IMR-90 (cell line): ENCODE measurements at regions not wholly inside any gene's neighbourhood (a gene's known extent, or its start where the extent isn't known, plus 50 kb on each side); places are given as distances from the start of the nearest gene placed in this dataset.

Experiments used
- ATAC-seq: fragments of 200-7000 bp; cut with Tn5 transposase; 2 replicates; pipeline ENCODE4 v1.9.1; 2020; ENCODE audit warnings: low read depth, mild to moderate bottlenecking, moderate library complexity
- BruUV-seq: library from RNA; stranded (reverse); fragments of 400-500 nt; replicated peaks from 2 replicates; lab custom pipeline; 2021; lab: Mats Ljungman, UMichigan
- CTCF ChIA-PET: fragments of 300-600 bp; formaldehyde crosslinking; extraction: SDS; loops from one replicate; lab custom pipeline; 2021; ENCODE audit warnings: antibody characterized with exemption; lab: Yijun Ruan, JAX
- POLR2A ChIA-PET: fragments of 300-600 bp; sonication (Branson Sonifier 250); formaldehyde crosslinking; loops from one replicate; lab custom pipeline; 2022; ENCODE audit warnings: antibody characterized with exemption; ENCODE audit not compliant: unreplicated experiment; lab: Charles Lee
- DNase-seq: peaks from one replicate; pipeline ENCODE4 v3.0.0; 2013
- H2AFZ ChIP-seq: replicated peaks from 2 replicates; pipeline ENCODE3; 2013; ENCODE audit warnings: low read length, mild to moderate bottlenecking; ENCODE audit not compliant: poor library complexity
- H2AK5ac ChIP-seq: 2 replicates; pipeline ENCODE4 v1.6.1; 2013; ENCODE audit warnings: low read depth, low read length, inconsistent platforms
- H2AK9ac ChIP-seq: replicated peaks from 2 replicates; pipeline ENCODE3; 2013; ENCODE audit warnings: mild to moderate bottlenecking, low read depth, low read length, moderate library complexity; ENCODE audit not compliant: poor library complexity
- H2BK120ac ChIP-seq: 2 replicates; pipeline ENCODE4 v1.6.1; 2013; ENCODE audit warnings: low read depth, low read length, inconsistent platforms
- H2BK15ac ChIP-seq: 3 replicates; pipeline ENCODE4 v1.6.1; 2013; ENCODE audit warnings: low read depth, low read length, inconsistent platforms
- H2BK20ac ChIP-seq: 2 replicates; pipeline ENCODE4 v1.6.1; 2013; ENCODE audit warnings: low read depth, mild to moderate bottlenecking, inconsistent platforms, low read length, moderate library complexity
- H2BK5ac ChIP-seq: 2 replicates; pipeline ENCODE4 v1.6.1; 2013; ENCODE audit warnings: mild to moderate bottlenecking, low read depth, low read length, inconsistent platforms; ENCODE audit not compliant: poor library complexity, severe bottlenecking
- H3K14ac ChIP-seq: replicated peaks from 2 replicates; pipeline ENCODE4 v1.6.1; 2013; ENCODE audit warnings: low read depth, low read length, inconsistent platforms
- H3K18ac ChIP-seq: 2 replicates; pipeline ENCODE4 v1.6.1; 2013; ENCODE audit warnings: low read depth, low read length, control low read depth
- H3K23ac ChIP-seq: 2 replicates; pipeline ENCODE4 v1.6.1; 2013; ENCODE audit warnings: low read depth, low read length, inconsistent platforms
- H3K27ac ChIP-seq: 2 replicates; pipeline ENCODE4 v1.5.1; 2013; ENCODE audit warnings: mild to moderate bottlenecking, control low read depth, low read length; ENCODE audit not compliant: insufficient read depth
- H3K27me3 ChIP-seq: 2 replicates; pipeline ENCODE4 v1.6.1; 2013; ENCODE audit warnings: low read length; ENCODE audit not compliant: control insufficient read depth, insufficient read depth
- H3K36me3 ChIP-seq: 2 replicates; pipeline ENCODE4 v1.6.1; 2013; ENCODE audit warnings: low read length, mixed read lengths; ENCODE audit not compliant: control insufficient read depth, insufficient read depth
- H3K4ac ChIP-seq: 2 replicates; pipeline ENCODE4 v1.6.1; 2013; ENCODE audit warnings: low read depth, low read length, inconsistent platforms
- H3K4me1 ChIP-seq: 2 replicates; pipeline ENCODE4 v1.6.1; 2013; ENCODE audit warnings: low read length, mixed read lengths; ENCODE audit not compliant: control insufficient read depth, insufficient read depth
- H3K4me2 ChIP-seq: 2 replicates; pipeline ENCODE4 v1.6.1; 2013; ENCODE audit warnings: low read depth, mild to moderate bottlenecking, control low read depth, low read length, moderate library complexity
- H3K4me3 ChIP-seq: 2 replicates; pipeline ENCODE4 v1.5.1; 2013; ENCODE audit warnings: low read depth, mild to moderate bottlenecking, control low read depth, low read length, moderate library complexity; ENCODE audit not compliant: insufficient read depth
- H3K56ac ChIP-seq: 2 replicates; pipeline ENCODE4 v1.6.1; 2013; ENCODE audit warnings: low read length, inconsistent platforms; ENCODE audit not compliant: insufficient read depth; ENCODE audit errors: extremely low read depth
- H3K79me1 ChIP-seq, 2 experiments: 2 replicates each; pipeline ENCODE4 v1.6.1; 2013; ENCODE audit warnings: low read length in 2 of 2, inconsistent platforms in 1 of 2, low read depth in 1 of 2
- H3K9ac ChIP-seq: 2 replicates; pipeline ENCODE4 v1.6.1; 2013; ENCODE audit warnings: low read depth, low read length, control low read depth
- H3K9me1 ChIP-seq: 2 replicates; pipeline ENCODE4 v1.6.1; 2013; ENCODE audit warnings: low read length, inconsistent platforms; ENCODE audit not compliant: insufficient read depth
- H3K9me3 ChIP-seq: 2 replicates; pipeline ENCODE4 v1.6.1; 2013; ENCODE audit warnings: low read length; ENCODE audit not compliant: control insufficient read depth, insufficient read depth
- H4K20me1 ChIP-seq: 2 replicates; pipeline ENCODE4 v1.6.1; 2013; ENCODE audit warnings: low read length, inconsistent platforms; ENCODE audit not compliant: insufficient read depth
- H4K5ac ChIP-seq: 2 replicates; pipeline ENCODE4 v1.6.1; 2013; ENCODE audit warnings: mild to moderate bottlenecking, low read depth, low read length, control low read depth
- H4K8ac ChIP-seq, 2 experiments: 2 replicates each; pipeline ENCODE4 v1.6.1; 2013; ENCODE audit warnings: low read depth in 2 of 2, low read length in 2 of 2, control low read depth in 1 of 2, inconsistent platforms in 1 of 2
- H4K91ac ChIP-seq: 2 replicates; pipeline ENCODE4 v1.6.1; 2013; ENCODE audit warnings: low read depth, low read length, inconsistent platforms; ENCODE audit not compliant: insufficient read depth
- BHLHE40 ChIP-seq: fragments of 150-350 bp; IDR thresholded peaks from 2 replicates; pipeline ENCODE4 v1.6.1; 2016; ENCODE audit warnings: mild to moderate bottlenecking, low read depth, low read length
- ELK1 ChIP-seq: fragments of 150-350 bp; IDR thresholded peaks from 2 replicates; pipeline ENCODE4 v1.6.1; 2016; ENCODE audit warnings: low read depth, mild to moderate bottlenecking, low read length, moderate library complexity, borderline replicate concordance
- MAZ ChIP-seq: IDR thresholded peaks from 2 replicates; pipeline ENCODE4 v1.6.1; 2012; ENCODE audit warnings: low read depth, mild to moderate bottlenecking, low read length, improper control_type of control experiment, moderate library complexity, borderline replicate concordance
- NFE2L2 ChIP-seq: fragments of 150-350 bp; IDR thresholded peaks from 2 replicates; pipeline ENCODE4 v1.6.1; 2016; ENCODE audit warnings: low read depth, mild to moderate bottlenecking, low read length
- POLR2A ChIP-seq: IDR thresholded peaks from 2 replicates; pipeline ENCODE4 v1.6.1; 2012; ENCODE audit warnings: mild to moderate bottlenecking, low read depth, low read length
- RCOR1 ChIP-seq: IDR thresholded peaks from 2 replicates; pipeline ENCODE4 v1.6.1; 2012; ENCODE audit warnings: mild to moderate bottlenecking, low read length, improper control_type of control experiment; ENCODE audit not compliant: insufficient replicate concordance
- WGBS, 2 experiments: methylation state at CpG; one replicate each; pipeline versions ENCODE4 v1.1.5 to v1.1.7; 2013; ENCODE audit warnings: missing lambda C conversion rate in 2 of 2; ENCODE audit not compliant: insufficient read length in 1 of 2; ENCODE audit errors: extremely low coverage in 2 of 2; 5-methylcytosine and 5-hydroxymethylcytosine counted together
- dilution Hi-C: fragments of 300-500 bp; cut with HindIII; formaldehyde crosslinking; loops from one replicate; pipeline ENCODE4 v1.14.3; 2018; ENCODE audit warnings: low sequenced_read_pairs; ENCODE audit not compliant: unreplicated experiment
- in situ Hi-C: fragments of 300-500 bp; cut with MboI; formaldehyde crosslinking; loops from 3 replicates; pipeline ENCODE4 v1.14.3; 2019; ENCODE audit warnings: low sequenced_read_pairs, inconsistent platforms, mixed read lengths
- intact Hi-C: fragments of 100-400 bp; cut with micrococcal nuclease; formaldehyde crosslinking; loops from 2 replicates; pipeline ENCODE4 v1.10.0; 2022

GRCh38 chr1:38585460-38585859, 274.1 kb downstream of the RRAGC start:
- 60% methylated on average over 1 of the region's 3 CpGs; no CpG with 5 or more reads in 1 of the 2 experiments for WGBS, 2 experiments
- no TSS peak for BruUV-seq
- DNase-seq = no peak

More at GRCh38 chr1:38585460-38585859, 274.1 kb downstream of the RRAGC start:
- no peaks in the 10 kb centered on the region for H3K79me1 ChIP-seq
- no peaks in the 10 kb centered on the region for H3K9me1 ChIP-seq
- no peak overlapping the region for H3K4me3 ChIP-seq
- CTCF ChIA-PET = no interaction called here
- H3K9me3 ChIP-seq = no peaks in the 10 kb centered on the region
- H3K27ac ChIP-seq = no peak overlapping the region
- TF ChIP-seq NFE2L2 = no peak
- TF ChIP-seq BHLHE40 = no peak
- no peak for TF ChIP-seq POLR2A
- TF ChIP-seq RCOR1 = no peak
- TF ChIP-seq ELK1 = no peak
- TF ChIP-seq MAZ = no peak
- no peak overlapping the region for H4K91ac ChIP-seq
- no peak overlapping the region for H2BK120ac ChIP-seq
- no peak overlapping the region for H2BK20ac ChIP-seq
- H4K5ac ChIP-seq = no peak overlapping the region
- H3K9ac ChIP-seq = no peak overlapping the region
- dilution Hi-C loops = no loop called here
- no peak overlapping the region for H2AFZ ChIP-seq
- no peak overlapping the region for H3K4me2 ChIP-seq
- no peak for ATAC-seq
- H3K4me1 ChIP-seq = no peaks in the 10 kb centered on the region
- no peak overlapping the region for H3K23ac ChIP-seq
- no peak overlapping the region for H2BK15ac ChIP-seq
- no peak overlapping the region for H3K18ac ChIP-seq
- H2AK9ac ChIP-seq = no peak overlapping the region
- in situ Hi-C loops = no loop called here
- H2BK5ac ChIP-seq = no peak overlapping the region
- no peaks in the 10 kb centered on the region for H4K20me1 ChIP-seq
- H2AK5ac ChIP-seq = no peak overlapping the region
- POLR2A ChIA-PET = no interaction called here
- no peak overlapping the region for H4K8ac ChIP-seq
- no peak overlapping the region for H3K56ac ChIP-seq
- H3K27me3 ChIP-seq = no peaks in the 10 kb centered on the region; the same call in 1 of the 2 replicates
- no peak overlapping the region for H3K4ac ChIP-seq
- no peak overlapping the region for H3K14ac ChIP-seq
- H3K36me3 ChIP-seq = no peaks in the 10 kb centered on the region
- intact Hi-C loops = no loop called here
